ENCODE measurements at regions not wholly inside any gene's neighbourhood (a gene's known extent, or its start where the extent isn't known, plus 50 kb on each side); places are given as distances from the start of the nearest gene placed in this dataset.

GRCh38 chrX:57817302-57817701 is 93.0 kb downstream of the ZXDA start:
- TF ChIP-seq EZH2 (IDR thresholded peaks at IDR 0.05; ENCODE audit: insufficient read depth, poor library complexity, severe bottlenecking) (no peak), EZH2phosphoT487 (IDR thresholded peaks at IDR 0.05; ENCODE audit: insufficient read depth, low read depth) (no peak)
